Esophagus squamous epithelium (tissue), 4 donors: ENCODE measurements at regions not wholly inside any gene's neighbourhood (a gene's known extent, or its start where the extent isn't known, plus 50 kb on each side); places are given as distances from the start of the nearest gene placed in this dataset.
"Not testable (repeated sequence)": the region's sequence is repeated elsewhere in the genome, so short reads cannot be mapped to it uniquely, and the experiment has no call there.

Experiments
- POLR2A ChIP-seq, 4 donors: fragments of 450-650 bp; IDR thresholded peaks; one replicate each; pipeline ENCODE4 v1.6.1; 2017; ENCODE audit warnings: antibody characterized with exemption in 4 of 4, mild to moderate bottlenecking in 4 of 4, moderate library complexity in 3 of 4
- TF ChIP-seq, protein P1 (sequence below), 6 experiments: fragments of 450-650 bp in 4 of 6; fragments of 200-600 bp in 2 of 6; sonication (generic) in 2 of 6; IDR thresholded peaks; one replicate each; pipeline ENCODE4 v1.5.1; 2016 to 2019; ENCODE audit warnings: antibody characterized with exemption in 6 of 6, mild to moderate bottlenecking in 4 of 6, moderate library complexity in 4 of 6

DNA sequence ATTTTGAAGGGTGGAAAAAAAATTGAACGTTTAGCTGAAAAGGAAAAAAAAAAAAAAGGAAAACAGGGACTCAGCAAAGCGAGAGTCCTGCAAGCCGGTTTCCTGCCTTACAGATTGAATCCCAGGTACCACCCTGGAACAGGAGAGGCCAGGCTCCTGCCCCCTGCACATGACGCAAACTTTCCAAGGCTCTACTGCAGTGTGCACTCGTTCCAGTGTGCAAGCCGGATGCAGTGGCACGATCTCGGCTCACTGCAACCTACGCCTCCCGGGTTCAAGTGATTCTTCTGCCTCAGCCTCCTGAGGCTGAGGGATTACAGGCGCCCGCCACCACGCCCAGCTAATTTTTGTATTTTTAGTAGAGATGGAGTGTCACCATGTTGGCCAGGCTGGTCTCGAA lies 618.7 kb upstream of the CDH10 start:
- TF ChIP-seq, protein P1, sequence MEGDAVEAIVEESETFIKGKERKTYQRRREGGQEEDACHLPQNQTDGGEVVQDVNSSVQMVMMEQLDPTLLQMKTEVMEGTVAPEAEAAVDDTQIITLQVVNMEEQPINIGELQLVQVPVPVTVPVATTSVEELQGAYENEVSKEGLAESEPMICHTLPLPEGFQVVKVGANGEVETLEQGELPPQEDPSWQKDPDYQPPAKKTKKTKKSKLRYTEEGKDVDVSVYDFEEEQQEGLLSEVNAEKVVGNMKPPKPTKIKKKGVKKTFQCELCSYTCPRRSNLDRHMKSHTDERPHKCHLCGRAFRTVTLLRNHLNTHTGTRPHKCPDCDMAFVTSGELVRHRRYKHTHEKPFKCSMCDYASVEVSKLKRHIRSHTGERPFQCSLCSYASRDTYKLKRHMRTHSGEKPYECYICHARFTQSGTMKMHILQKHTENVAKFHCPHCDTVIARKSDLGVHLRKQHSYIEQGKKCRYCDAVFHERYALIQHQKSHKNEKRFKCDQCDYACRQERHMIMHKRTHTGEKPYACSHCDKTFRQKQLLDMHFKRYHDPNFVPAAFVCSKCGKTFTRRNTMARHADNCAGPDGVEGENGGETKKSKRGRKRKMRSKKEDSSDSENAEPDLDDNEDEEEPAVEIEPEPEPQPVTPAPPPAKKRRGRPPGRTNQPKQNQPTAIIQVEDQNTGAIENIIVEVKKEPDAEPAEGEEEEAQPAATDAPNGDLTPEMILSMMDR (IDR thresholded peaks at IDR 0.05) = not testable (repeated sequence)
- TF ChIP-seq POLR2A (IDR thresholded peaks at IDR 0.05) = not testable (repeated sequence)
